Heart right ventricle (tissue), 16 donors: ENCODE measurements at regions not wholly inside any gene's neighbourhood (a gene's known extent, or its start where the extent isn't known, plus 50 kb on each side); places are given as distances from the start of the nearest gene placed in this dataset.

Experiments
- ATAC-seq, 8 donors: fragments of 200-7000 bp; cut with Tn5 transposase; one replicate each; pipeline ENCODE4 v1.9.1; 2020; ENCODE audit warnings: mild to moderate bottlenecking in 8 of 8, moderate library complexity in 8 of 8, moderate number of reproducible peaks in 1 of 8
- DNase-seq, 2 donors: peaks; one replicate each; pipeline ENCODE4 v3.0.0-alpha.2; 2020
- H3K27ac ChIP-seq, 10 donors: fragments of 200-600 bp; sonication (generic) in 2 of 10; one replicate each; pipeline versions ENCODE4 v1.5.0 to v1.8.0; 2020 to 2022; ENCODE audit warnings: mild to moderate bottlenecking in 3 of 10
- H3K27me3 ChIP-seq, 7 donors: fragments of 200-600 bp; one replicate each; pipeline ENCODE4 v1.8.0; 2021 to 2022; ENCODE audit warnings: mild to moderate bottlenecking in 2 of 7
- H3K36me3 ChIP-seq, 9 donors: fragments of 200-600 bp; sonication (generic) in 1 of 9; one replicate each; pipeline versions ENCODE4 v1.5.0 to v1.8.0; 2020 to 2022; ENCODE audit warnings: mild to moderate bottlenecking in 2 of 9
- H3K4me1 ChIP-seq, 9 donors: fragments of 200-600 bp; sonication (generic) in 1 of 9; one replicate each; pipeline versions ENCODE4 v1.5.0 to v1.8.0; 2020 to 2022; ENCODE audit warnings: mild to moderate bottlenecking in 4 of 9
- H3K4me3 ChIP-seq, 10 donors: fragments of 200-600 bp; sonication (generic) in 2 of 10; one replicate each; pipeline versions ENCODE4 v1.5.0 to v1.8.0; 2020 to 2022; ENCODE audit warnings: mild to moderate bottlenecking in 7 of 10, moderate library complexity in 2 of 10
- H3K9me3 ChIP-seq, 11 donors: fragments of 200-600 bp in 10 of 11; sonication (generic) in 2 of 11; one replicate each; pipeline versions ENCODE4 v1.5.0 to v1.8.0; 2013 to 2022; ENCODE audit warnings: mild to moderate bottlenecking in 2 of 11, control low read depth in 1 of 11, moderate library complexity in 1 of 11
- CTCF ChIP-seq, 9 donors: fragments of 200-600 bp; sonication (generic) in 2 of 9; IDR thresholded peaks; one replicate each; pipeline versions ENCODE4 v1.5.0 to v1.8.0; 2021 to 2022; ENCODE audit warnings: antibody characterized with exemption in 9 of 9, mild to moderate bottlenecking in 5 of 9, moderate library complexity in 1 of 9
- WGBS, 2 donors: extraction: QIAGEN DNeasy Blood & Tissue Kit; methylation state at CpG; one replicate each; pipeline ENCODE4 v1.1.7; 2013; ENCODE audit warnings: inconsistent platforms in 1 of 2; 5-methylcytosine and 5-hydroxymethylcytosine counted together
- intact Hi-C, 10 donors: fragments of 100-400 bp; cut with DNase I; formaldehyde crosslinking; loops; one replicate each; pipeline versions ENCODE4 v1.11.1 to v1.14.2; 2022
- donor health status: Arrhythmogenic right ventricular cardiomyopathy.
- donor health status: ischemic (EF 13 %, LVEDD 7.1; RV severe dilation, severe dysfunction).
- donor health status: healthy with polysubstance abuse.
- donor health status: DM: no; HTN: yes; CAD: no.
- donor health status: DM: no; HTN: no; CAD: no.
- donor health status: ischemic (EF 25% LVEDD 6.9; RV normal size, moderate dysfunction).
- donor health status: ischemic (EF 25% LVEDD 5.7; RV mildly dilated, moderate dysfunction).
- donor health status: healthy.
- donor health status: DM: yes; HTN: yes; CAD: no.
- donor health status: Ischemic cardiomyopathy.
- donor health status: ischemic (EF 35%, LVEDD 5.7; RV mildly dilated, moderate dysfunction).
- donor health status: nonischemic (EF 11% LVEDD 7.7; RV severe dilation, severe dysfunction).
- donor health status: DM: yes; HTN: yes; CAD: no.
- donor health status: PGD.
- donor health status: ischemic (EF 29% LVEDD 5.4; RV normal size, mild dysfunction).
- donor health status: nonischemic (EF 23%, LVEDD 6.1; RV moderate dilation, normal function).

- no peak overlapping the region for H3K27ac ChIP-seq
- H3K27me3 ChIP-seq, result peaks cover 0 to 10% (median 0%) of the 10 kb centered on the region in 7 donors
- TF ChIP-seq CTCF (IDR thresholded peaks at IDR 0.05), result no peak
- no peak overlapping the region for H3K4me3 ChIP-seq
- 45 to 66% methylated on average over 5 of the region's 5 CpGs for WGBS, 2 donors
- no peaks in the 10 kb centered on the region for H3K36me3 ChIP-seq
- DNase-seq (no peak), ATAC-seq (no peak)
- intact Hi-C loops, result no loop called here
- H3K9me3 ChIP-seq, result no peaks in the 10 kb centered on the region
- H3K4me1 ChIP-seq, result no peaks in the 10 kb centered on the region
These were observed 278.7 kb downstream of the EN1 start for GRCh38 chr2:118568700-118569099.

GRCh38 chr2:118565786-118566540, 281.5 kb downstream of the EN1 start:
- WGBS, 2 donors, result 70 to 72% methylated on average over 5 of the region's 5 CpGs
- no peak for TF ChIP-seq CTCF (IDR thresholded peaks at IDR 0.05)
- intact Hi-C loops, result no loop called here
- Histone ChIP-seq H3K4me3 (no peak overlapping the region), H3K27me3 (peaks cover 0 to 10% (median 0%) of the 10 kb centered on the region in 7 donors), H3K27ac (no peak overlapping the region), H3K9me3 (no peaks in the 10 kb centered on the region), H3K36me3 (no peaks in the 10 kb centered on the region), H3K4me1 (no peaks in the 10 kb centered on the region)
- no peak for DNase-seq
- no peak for ATAC-seq

GRCh38 chr2:118565301-118565700, 282.1 kb downstream of the EN1 start:
- H3K4me1 ChIP-seq, result no peaks in the 10 kb centered on the region
- H3K27ac ChIP-seq, result no peak overlapping the region
- H3K36me3 ChIP-seq, result no peaks in the 10 kb centered on the region
- no peaks in the 10 kb centered on the region for H3K9me3 ChIP-seq
- DNase-seq (no peak), ATAC-seq (no peak)
- H3K4me3 ChIP-seq, result no peak overlapping the region
- WGBS, 2 donors, result 51 to 54% methylated on average over 6 of the region's 6 CpGs
- TF ChIP-seq CTCF (IDR thresholded peaks at IDR 0.05), result no peak
- peaks cover 0 to 10% (median 0%) of the 10 kb centered on the region in 7 donors for H3K27me3 ChIP-seq
- intact Hi-C loops, result no loop called here

GRCh38 chr2:118562144-118562543, 285.3 kb downstream of the EN1 start:
- Histone ChIP-seq H3K27ac (no peak overlapping the region), H3K9me3 (no peaks in the 10 kb centered on the region), H3K36me3 (no peaks in the 10 kb centered on the region), H3K4me3 (no peak overlapping the region), H3K27me3 (peaks cover 0 to 10% (median 0%) of the 10 kb centered on the region in 7 donors), H3K4me1 (no peaks in the 10 kb centered on the region)
- WGBS, 2 donors, result 72 to 85% methylated on average over 5 of the region's 5 CpGs
- intact Hi-C loops, result no loop called here
- TF ChIP-seq CTCF (IDR thresholded peaks at IDR 0.05), result no peak
- no peak for ATAC-seq
- no peak for DNase-seq
